Left ventricle myocardium inferior (tissue), 1 donor: ENCODE measurements at regions not wholly inside any gene's neighbourhood (a gene's known extent, or its start where the extent isn't known, plus 50 kb on each side); places are given as distances from the start of the nearest gene placed in this dataset.

ENCODE experiments used
- DNase-seq: peaks from one replicate; pipeline ENCODE4 v3.0.0-alpha.2; 2020
- H3K27ac ChIP-seq: fragments of 200-600 bp; replicated peaks from 2 replicates; pipeline ENCODE4 v1.8.0; 2021
- H3K27me3 ChIP-seq: fragments of 200-600 bp; 2 replicates; pipeline ENCODE4 v1.8.0; 2021; ENCODE audit warnings: low read depth
- H3K36me3 ChIP-seq: fragments of 200-600 bp; 2 replicates; pipeline ENCODE4 v1.8.0; 2021
- H3K4me1 ChIP-seq: fragments of 200-600 bp; 2 replicates; pipeline ENCODE4 v1.8.0; 2021
- H3K4me3 ChIP-seq: fragments of 200-600 bp; 2 replicates; pipeline ENCODE4 v1.8.0; 2021; ENCODE audit warnings: mild to moderate bottlenecking, moderate library complexity
- H3K9me3 ChIP-seq: fragments of 200-600 bp; replicated peaks from 2 replicates; pipeline ENCODE4 v1.8.0; 2021
- CTCF ChIP-seq: fragments of 200-600 bp; IDR thresholded peaks from 2 replicates; pipeline ENCODE4 v1.8.0; 2021; ENCODE audit warnings: antibody characterized with exemption, mild to moderate bottlenecking, borderline replicate concordance
- intact Hi-C: fragments of 100-400 bp; cut with micrococcal nuclease; formaldehyde crosslinking; loops from one replicate; pipeline ENCODE4 v1.11.0; 2022
- donor health status: DM: no; HTN: yes; CAD: no; lungs with severe emphysema.

- no peaks in the 10 kb centered on the region for H3K4me1 ChIP-seq
- no peak for DNase-seq
- no peaks in the 10 kb centered on the region for H3K27me3 ChIP-seq
- H3K9me3 ChIP-seq: no peaks in the 10 kb centered on the region
- no peaks in the 10 kb centered on the region for H3K36me3 ChIP-seq
- intact Hi-C loops: no loop called here
- TF ChIP-seq CTCF: no peak
- no peak overlapping the region for H3K4me3 ChIP-seq
- H3K27ac ChIP-seq: no peak overlapping the region
Observed at GRCh38 chr6:156013155-156013554, 557.5 kb upstream of the NOX3 start.

- no peaks in the 10 kb centered on the region for H3K36me3 ChIP-seq
- H3K27me3 ChIP-seq: no peaks in the 10 kb centered on the region
- DNase-seq: no peak
- H3K4me1 ChIP-seq: no peaks in the 10 kb centered on the region
- no peak for TF ChIP-seq CTCF
- H3K9me3 ChIP-seq: no peaks in the 10 kb centered on the region
- H3K27ac ChIP-seq: no peak overlapping the region
- intact Hi-C loops: no loop called here
- no peak overlapping the region for H3K4me3 ChIP-seq
Observed at GRCh38 chr6:156009656-156010055, 554.0 kb upstream of the NOX3 start.

- TF ChIP-seq CTCF: no peak
- Histone ChIP-seq H3K9me3 (no peaks in the 10 kb centered on the region), H3K27ac (no peak overlapping the region), H3K27me3 (no peaks in the 10 kb centered on the region), H3K4me1 (no peaks in the 10 kb centered on the region), H3K36me3 (no peaks in the 10 kb centered on the region), H3K4me3 (no peak overlapping the region)
- intact Hi-C loops: no loop called here
- DNase-seq: no peak
Observed at GRCh38 chr6:156004796-156005195, 549.2 kb upstream of the NOX3 start.

GRCh38 chr6:155996151-155996550 lies 540.5 kb upstream of the NOX3 start:
- no peak for TF ChIP-seq CTCF
- DNase-seq: no peak
- H3K9me3 ChIP-seq: no peaks in the 10 kb centered on the region
- H3K27ac ChIP-seq: no peak overlapping the region
- H3K4me1 ChIP-seq: no peaks in the 10 kb centered on the region
- no peaks in the 10 kb centered on the region for H3K36me3 ChIP-seq
- H3K27me3 ChIP-seq: no peaks in the 10 kb centered on the region
- no peak overlapping the region for H3K4me3 ChIP-seq
- intact Hi-C loops: no loop called here

GRCh38 chr6:155995281-155995680 lies 539.6 kb upstream of the NOX3 start:
- no peaks in the 10 kb centered on the region for H3K36me3 ChIP-seq
- H3K27me3 ChIP-seq: no peaks in the 10 kb centered on the region
- H3K4me1 ChIP-seq: no peaks in the 10 kb centered on the region
- H3K4me3 ChIP-seq: no peak overlapping the region
- intact Hi-C loops: no loop called here
- no peak for TF ChIP-seq CTCF
- no peak for DNase-seq
- H3K27ac ChIP-seq: no peak overlapping the region
- H3K9me3 ChIP-seq: no peaks in the 10 kb centered on the region

GRCh38 chr6:155994086-155994485 lies 538.4 kb upstream of the NOX3 start:
- Histone ChIP-seq H3K36me3 (no peaks in the 10 kb centered on the region), H3K4me1 (no peaks in the 10 kb centered on the region), H3K27ac (no peak overlapping the region), H3K27me3 (no peaks in the 10 kb centered on the region), H3K4me3 (no peak overlapping the region), H3K9me3 (no peaks in the 10 kb centered on the region)
- intact Hi-C loops: no loop called here
- no peak for TF ChIP-seq CTCF
- no peak for DNase-seq
